ENCODE measurements at regions not wholly inside any gene's neighbourhood (a gene's known extent, or its start where the extent isn't known, plus 50 kb on each side); places are given as distances from the start of the nearest gene placed in this dataset.

GRCh38 chr5:135189024-135189423 is 155.0 kb upstream of the PITX1 start:
- no peak overlapping the region for H3K4me3 ChIP-seq (ENCODE audit: low read depth, low read length)
- no peak for DNase-seq (ENCODE audit: low read depth)

- DNase-seq (ENCODE audit: low read depth): no peak
- no peak overlapping the region for H3K4me3 ChIP-seq (ENCODE audit: low read depth, low read length)
Observed at GRCh38 chr5:135188233-135188914, 154.3 kb upstream of the PITX1 start.

GRCh38 chr5:135186662-135187522 is 152.9 kb upstream of the PITX1 start:
- DNase-seq (ENCODE audit: low read depth): no peak

GRCh38 chr5:135185481-135186065 is 151.5 kb upstream of the PITX1 start:
- H3K4me3 ChIP-seq (ENCODE audit: low read depth, low read length): no peak overlapping the region
- no peak for DNase-seq (ENCODE audit: low read depth)

More at GRCh38 chr5:135186662-135187522, 152.9 kb upstream of the PITX1 start:
- H3K4me3 ChIP-seq (ENCODE audit: low read depth, low read length): no peak overlapping the region

- DNase-seq (ENCODE audit: low read depth): no peak
- H3K4me3 ChIP-seq (ENCODE audit: low read depth, low read length): no peak overlapping the region
Observed at GRCh38 chr5:135184646-135185045, 150.6 kb upstream of the PITX1 start.

GRCh38 chr5:135183464-135183863 is 149.4 kb upstream of the PITX1 start:
- H3K4me3 ChIP-seq (ENCODE audit: low read depth, low read length): no peak overlapping the region
- DNase-seq (ENCODE audit: low read depth): no peak

- DNase-seq (ENCODE audit: low read depth): no peak
- H3K4me3 ChIP-seq (ENCODE audit: low read depth, low read length): no peak overlapping the region
Observed at GRCh38 chr5:135182675-135183074, 148.6 kb upstream of the PITX1 start.

- no peak for DNase-seq (ENCODE audit: low read depth)
Observed at GRCh38 chr5:135181653-135182052, 147.6 kb upstream of the PITX1 start.

GRCh38 chr5:135179308-135179980 is 145.4 kb upstream of the PITX1 start:
- DNase-seq (ENCODE audit: low read depth): no peak
- no peak overlapping the region for H3K4me3 ChIP-seq (ENCODE audit: low read depth, low read length)

More at GRCh38 chr5:135181653-135182052, 147.6 kb upstream of the PITX1 start:
- no peak overlapping the region for H3K4me3 ChIP-seq (ENCODE audit: low read depth, low read length)

- H3K4me3 ChIP-seq (ENCODE audit: low read depth, low read length): no peak overlapping the region
- no peak for DNase-seq (ENCODE audit: low read depth)
Observed at GRCh38 chr5:135178476-135179155, 144.6 kb upstream of the PITX1 start.

- no peak for DNase-seq (ENCODE audit: low read depth)
- H3K4me3 ChIP-seq (ENCODE audit: low read depth, low read length): no peak overlapping the region
Observed at GRCh38 chr5:135177591-135177990, 143.6 kb upstream of the PITX1 start.

- no peak overlapping the region for H3K4me3 ChIP-seq (ENCODE audit: low read depth, low read length)
- DNase-seq (ENCODE audit: low read depth): no peak
Observed at GRCh38 chr5:135176991-135177390, 143.0 kb upstream of the PITX1 start.

- no peak overlapping the region for H3K4me3 ChIP-seq (ENCODE audit: low read depth, low read length)
- no peak for DNase-seq (ENCODE audit: low read depth)
Observed at GRCh38 chr5:135174315-135175096, 140.5 kb upstream of the PITX1 start.

- no peak for DNase-seq (ENCODE audit: low read depth)
- H3K4me3 ChIP-seq (ENCODE audit: low read depth, low read length): no peak overlapping the region
Observed at GRCh38 chr5:135173662-135174290, 139.7 kb upstream of the PITX1 start.

- no peak overlapping the region for H3K4me3 ChIP-seq (ENCODE audit: low read depth, low read length)
- DNase-seq (ENCODE audit: low read depth): no peak
Observed at GRCh38 chr5:135172718-135173117, 138.7 kb upstream of the PITX1 start.

- no peak for DNase-seq (ENCODE audit: low read depth)
- no peak overlapping the region for H3K4me3 ChIP-seq (ENCODE audit: low read depth, low read length)
Observed at GRCh38 chr5:135171336-135171735, 137.3 kb upstream of the PITX1 start.

- DNase-seq (ENCODE audit: low read depth): no peak
Observed at GRCh38 chr5:135170500-135170899, 136.5 kb upstream of the PITX1 start.

GRCh38 chr5:135169753-135170152 is 135.7 kb upstream of the PITX1 start:
- no peak overlapping the region for H3K4me3 ChIP-seq (ENCODE audit: low read depth, low read length)
- DNase-seq (ENCODE audit: low read depth): no peak

More at GRCh38 chr5:135170500-135170899, 136.5 kb upstream of the PITX1 start:
- no peak overlapping the region for H3K4me3 ChIP-seq (ENCODE audit: low read depth, low read length)

Data from skeletal muscle cell (primary cell).